ENCODE measurements at regions not wholly inside any gene's neighbourhood (a gene's known extent, or its start where the extent isn't known, plus 50 kb on each side); places are given as distances from the start of the nearest gene placed in this dataset.

GRCh38 chr13:44149821-44150220, 223.8 kb upstream of the SERP2 start (continued):
- TF ChIP-seq CBX5 (IDR thresholded peaks at IDR 0.05; ENCODE audit: low read depth, low read length) (no peak), TCF12 (IDR thresholded peaks at IDR 0.05; ENCODE audit: low read depth, low read length) (no peak), SIN3A (conservative IDR thresholded peaks at IDR 0.05 in 1 of 2, IDR thresholded peaks at IDR 0.05 in 1 of 2; ENCODE audit: low read depth in 1 of 2, low read length in 2 of 2) (no peak), EGR1 (IDR thresholded peaks at IDR 0.05; ENCODE audit: borderline replicate concordance, low read depth, low read length) (no peak)
